HG02970 (cell line): ENCODE measurements at regions not wholly inside any gene's neighbourhood (a gene's known extent, or its start where the extent isn't known, plus 50 kb on each side); places are given as distances from the start of the nearest gene placed in this dataset.

ENCODE experiments used
- ATAC-seq: cut with Tn5 transposase; IDR thresholded peaks from one replicate; pipeline ENCODE4 v1.9.1; 2021; ENCODE audit warnings: mild to moderate bottlenecking, moderate library complexity, moderate number of reproducible peaks; ENCODE audit not compliant: unreplicated experiment, low FRiP score

DNA sequence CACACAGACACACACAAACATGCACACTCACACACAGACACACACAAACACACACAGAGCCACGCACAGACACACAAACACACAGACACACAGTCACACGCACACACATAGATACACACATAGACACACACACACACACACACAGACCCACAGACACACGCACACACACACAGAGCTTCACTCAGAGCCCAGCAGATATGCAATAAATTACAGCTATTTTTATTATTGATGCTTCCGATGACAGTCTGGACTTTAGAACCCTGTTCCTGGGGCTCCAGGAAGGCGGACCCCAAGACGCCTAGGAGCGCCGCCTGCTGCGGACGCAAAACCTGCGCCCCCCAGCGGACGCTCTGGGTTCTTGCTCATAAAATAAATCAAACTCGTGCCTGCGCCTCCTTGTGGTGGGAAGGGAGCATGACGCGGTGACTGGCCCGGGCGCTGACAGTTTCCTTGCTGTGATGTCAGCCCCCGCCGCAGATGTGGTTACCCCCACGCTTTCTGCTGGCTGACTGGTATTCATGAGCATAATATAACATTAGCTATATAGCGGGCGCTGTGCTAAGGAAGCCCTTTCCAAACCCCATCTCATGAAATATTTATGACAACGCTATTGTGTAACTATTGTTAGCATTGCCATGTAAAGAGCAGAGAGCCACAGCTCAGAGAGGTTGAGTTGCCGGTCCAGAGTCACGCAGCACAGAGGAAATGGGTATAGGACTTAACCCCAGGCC is 64.4 kb upstream of the TM9SF2 start:
- ATAC-seq = peak; percentile 33

DNA sequence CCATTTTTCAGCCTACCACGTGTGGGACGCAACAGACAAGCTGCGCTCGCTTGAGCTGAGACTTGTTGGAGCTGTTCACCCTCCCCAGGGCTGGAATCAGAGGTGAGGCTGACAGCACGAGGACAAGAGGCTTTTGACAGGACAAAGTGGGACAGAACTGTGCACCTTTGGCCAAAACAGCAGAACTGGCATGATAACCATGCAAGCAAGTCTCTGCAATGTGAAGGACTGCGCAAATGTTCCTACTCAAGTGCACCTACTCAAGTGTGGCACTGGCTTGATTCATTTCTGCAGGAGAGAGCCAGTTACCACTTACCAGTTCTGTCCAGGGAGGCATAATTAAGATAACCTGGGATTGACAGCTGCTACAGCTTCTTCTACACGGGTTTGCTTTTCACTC is 62.2 kb upstream of the TM9SF2 start:
- no peak for ATAC-seq

DNA sequence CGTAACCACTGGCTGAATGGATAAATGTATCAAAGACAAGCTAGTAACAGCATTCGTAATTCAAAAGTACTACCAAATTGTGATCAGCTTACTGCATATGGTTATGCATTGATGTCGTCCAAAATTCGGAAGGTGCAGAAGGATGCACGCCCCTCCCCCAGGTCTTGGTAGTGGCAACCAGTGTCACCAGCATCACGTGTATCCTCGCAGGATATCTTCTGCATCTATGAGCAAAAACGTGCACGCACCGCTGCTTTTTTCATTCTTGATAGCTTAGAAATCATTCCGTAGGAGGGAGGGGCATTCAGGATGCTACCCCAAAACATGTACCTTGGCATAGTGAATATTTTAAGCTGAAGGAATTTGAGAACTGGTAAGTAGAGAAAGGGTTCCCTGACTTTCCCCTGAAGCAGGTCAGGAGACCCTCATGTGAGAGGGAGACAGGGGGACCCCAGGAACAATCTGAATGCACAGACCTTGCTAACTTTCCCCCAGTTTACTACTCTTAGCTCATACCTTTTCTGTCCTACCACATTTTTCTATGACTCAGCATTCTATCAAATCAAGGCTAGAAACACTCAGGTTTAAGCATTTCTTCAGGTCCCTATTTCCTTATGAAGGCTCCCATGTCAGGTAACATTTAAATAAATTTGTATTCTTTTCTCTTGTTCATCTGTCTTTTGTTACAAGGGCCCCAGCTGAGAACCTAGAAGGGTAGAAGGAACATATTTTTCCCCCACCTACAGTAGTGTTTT is 61.2 kb upstream of the TM9SF2 start:
- no peak for ATAC-seq

DNA sequence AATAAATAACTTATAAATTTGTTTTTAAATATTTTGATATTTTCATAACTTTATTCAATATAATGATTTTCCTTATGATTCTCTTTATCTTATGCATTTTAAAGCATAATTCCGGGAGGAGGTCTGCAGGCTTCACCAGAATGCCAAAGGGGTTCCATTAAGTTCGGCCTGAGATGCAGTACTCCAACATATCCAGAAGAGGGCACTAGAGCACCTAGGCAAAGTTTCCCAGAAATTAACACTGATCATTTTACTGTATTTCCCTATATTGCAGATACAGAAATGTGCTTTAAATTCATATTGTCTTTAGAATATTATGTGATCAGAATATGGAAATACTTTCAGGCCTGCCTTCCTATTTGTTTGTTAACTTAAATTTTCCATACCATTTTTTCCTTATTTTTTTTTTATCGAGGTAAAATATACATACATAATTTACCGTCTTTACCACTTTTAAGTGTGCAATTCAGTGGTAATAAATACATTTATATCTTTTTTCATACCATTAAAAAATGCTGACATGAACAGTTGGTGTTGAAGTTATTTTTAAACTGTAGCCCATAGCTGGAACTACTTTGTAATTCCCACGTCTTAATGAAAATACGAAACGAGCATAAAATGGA is 58.9 kb upstream of the TM9SF2 start:
- no peak for ATAC-seq

DNA sequence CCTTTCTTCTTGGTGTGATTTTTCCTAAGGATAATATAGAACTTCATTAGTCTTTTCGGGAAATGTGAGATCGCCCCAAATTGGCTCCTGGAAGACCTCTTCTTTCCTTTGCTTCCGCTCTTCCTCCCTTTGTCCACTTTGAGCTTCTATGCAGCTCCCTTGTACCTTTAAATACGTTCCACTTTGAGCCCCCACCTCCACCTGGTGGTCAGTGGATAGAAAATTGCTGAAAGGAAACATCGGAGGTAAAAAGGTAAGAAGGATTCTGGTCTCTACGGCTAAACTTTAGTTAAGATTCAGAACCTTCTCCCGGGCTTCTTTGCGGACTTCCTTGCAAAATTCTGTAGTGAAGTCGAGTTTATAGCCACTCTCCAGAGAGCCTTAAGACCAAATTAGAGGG is 55.0 kb upstream of the TM9SF2 start:
- ATAC-seq = no peak

DNA sequence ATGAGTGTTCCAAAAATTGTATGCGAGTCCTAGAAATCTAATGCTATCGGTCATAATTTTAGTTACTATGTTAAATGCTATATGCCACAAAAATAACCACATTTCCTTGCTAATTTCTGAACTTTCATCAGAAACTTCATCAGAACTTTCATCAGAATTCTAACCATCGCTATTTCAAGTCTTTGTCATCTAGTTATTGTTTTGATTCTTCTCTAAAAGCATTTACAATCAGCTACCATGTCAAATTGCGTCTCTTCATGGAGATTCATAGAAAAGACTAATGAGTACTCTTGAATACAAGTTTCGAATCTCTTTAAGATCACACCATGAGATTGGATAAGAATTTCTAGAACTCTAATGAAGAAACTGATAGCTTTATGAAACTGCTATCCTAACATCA is 52.7 kb upstream of the TM9SF2 start:
- ATAC-seq = no peak

DNA sequence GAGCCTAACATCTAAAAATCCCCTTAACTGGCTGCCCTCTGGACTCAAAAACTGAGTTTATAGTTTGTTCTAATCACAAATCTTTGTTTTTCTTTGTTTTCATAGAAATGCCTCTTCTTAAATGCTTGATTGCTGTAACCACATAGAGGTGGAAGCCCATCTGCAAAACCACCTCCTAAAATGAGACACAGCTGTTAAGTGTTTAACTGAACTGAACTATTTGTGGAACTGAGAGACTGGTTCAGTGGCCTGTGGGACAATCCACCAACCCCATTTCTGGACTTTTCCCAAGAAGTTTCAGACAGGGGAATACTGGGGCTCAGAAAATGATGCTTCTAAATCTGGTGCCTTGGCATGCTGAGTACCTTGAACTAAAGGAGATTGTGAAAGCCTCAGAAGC is 50.9 kb upstream of the TM9SF2 start:
- no peak for ATAC-seq
